Kidney glomerular epithelial cell (primary cell): ENCODE measurements at regions not wholly inside any gene's neighbourhood (a gene's known extent, or its start where the extent isn't known, plus 50 kb on each side); places are given as distances from the start of the nearest gene placed in this dataset.
"Not testable (repeated sequence)": the region's sequence is repeated elsewhere in the genome, so short reads cannot be mapped to it uniquely, and the experiment has no call there.

ENCODE experiments used
- DNase-seq: peaks from one replicate; lab custom pipeline; 2025; lab: John Stamatoyannopoulos, UW

DNA sequence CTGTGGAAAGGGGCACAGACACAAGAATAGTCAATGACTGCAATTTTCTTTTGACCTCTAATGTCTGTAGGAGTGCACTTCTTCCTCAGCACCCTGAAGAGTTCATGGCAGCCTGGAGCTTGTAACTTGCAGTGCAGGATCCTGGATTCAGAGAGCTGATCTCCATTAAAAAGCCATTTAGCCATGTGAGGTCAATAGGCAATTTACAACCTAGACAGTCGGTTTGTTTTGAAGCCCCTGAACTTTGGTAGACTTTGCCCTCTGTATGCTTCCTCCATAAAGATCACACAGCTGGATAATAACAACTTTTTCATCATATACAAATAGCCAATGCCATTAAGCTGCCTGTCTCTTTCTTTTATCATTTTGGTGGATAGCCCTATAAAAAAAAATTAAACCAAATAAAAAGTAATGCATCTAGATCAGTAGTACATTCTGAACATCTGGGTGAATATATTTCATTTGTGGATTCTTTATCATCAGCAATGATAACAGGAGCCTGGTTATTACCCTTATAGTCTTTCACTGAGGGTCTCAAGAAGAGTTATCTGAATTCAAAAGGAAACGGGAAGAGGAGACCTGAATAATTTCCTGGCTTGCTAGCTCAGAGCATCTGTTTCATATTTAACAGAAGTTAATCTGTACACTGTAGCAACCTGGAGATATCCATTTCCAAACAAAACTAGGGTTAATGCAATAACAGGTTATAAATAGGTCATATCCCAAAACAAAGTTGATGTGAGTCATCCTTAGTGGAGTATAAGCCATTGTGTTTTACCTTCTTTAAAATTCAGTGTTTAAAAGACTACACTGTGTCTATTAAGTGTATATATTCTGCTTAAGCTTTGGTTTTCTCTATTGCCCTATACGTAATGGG lies 193.8 kb upstream of the ACTBL2 start:
- DNase-seq = no peak

DNA sequence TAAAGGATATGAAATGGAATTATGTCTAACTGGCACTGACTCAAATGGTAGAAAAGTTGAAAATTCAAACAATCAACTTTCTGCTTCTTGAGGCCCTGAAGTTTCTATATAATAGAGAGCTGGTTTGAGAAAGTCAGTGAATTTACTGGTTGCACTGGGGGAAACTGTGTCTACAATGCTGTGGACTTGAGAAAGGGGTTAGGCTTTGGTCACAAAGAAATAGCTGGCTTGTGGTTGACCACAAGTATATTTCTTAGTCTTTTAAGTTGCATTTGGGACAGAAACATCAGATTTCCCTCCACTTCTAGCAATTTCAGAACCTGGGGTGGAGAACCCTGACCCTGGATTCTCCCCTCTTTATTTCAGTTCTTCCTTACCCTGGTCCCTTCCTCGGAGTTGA lies 192.6 kb upstream of the ACTBL2 start:
- no peak for DNase-seq

DNA sequence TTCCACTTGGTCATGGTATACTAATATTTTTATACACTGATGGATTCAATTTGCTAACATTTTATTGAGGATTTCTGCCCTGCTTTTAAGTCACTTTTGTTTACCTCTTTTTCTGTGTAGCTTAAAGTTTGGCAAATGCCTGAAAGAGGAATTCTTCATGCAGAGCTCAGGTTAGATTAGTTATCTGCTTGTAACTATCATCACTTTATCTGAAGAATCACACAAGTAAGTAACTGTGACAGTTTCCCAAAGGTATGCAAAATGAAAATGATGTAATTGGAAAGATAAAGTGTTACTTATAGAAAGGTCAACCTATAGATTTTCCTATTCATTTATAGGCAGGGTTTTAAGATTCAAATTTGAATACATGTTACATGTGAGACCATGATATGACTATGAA lies 188.8 kb upstream of the ACTBL2 start:
- DNase-seq = no peak

DNA sequence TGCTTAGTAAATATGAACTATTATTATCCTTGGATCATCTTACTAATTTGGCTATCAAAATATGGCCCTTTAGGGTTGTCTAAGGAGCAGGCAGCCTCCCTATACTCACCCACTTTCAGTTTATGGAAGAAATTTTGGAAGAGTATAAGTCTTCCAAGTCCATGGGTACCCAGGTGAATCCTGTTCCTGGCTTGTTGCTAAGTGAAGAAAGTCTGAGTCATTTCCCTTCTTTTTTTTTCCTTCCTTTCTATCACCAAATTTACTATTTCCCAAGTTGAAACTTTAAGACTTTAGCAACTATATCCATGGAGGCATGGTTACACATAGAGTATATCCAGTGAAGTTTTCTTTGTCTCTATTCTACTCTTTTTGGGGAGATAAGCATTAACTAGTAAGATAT lies 184.0 kb upstream of the ACTBL2 start:
- DNase-seq = no peak

DNA sequence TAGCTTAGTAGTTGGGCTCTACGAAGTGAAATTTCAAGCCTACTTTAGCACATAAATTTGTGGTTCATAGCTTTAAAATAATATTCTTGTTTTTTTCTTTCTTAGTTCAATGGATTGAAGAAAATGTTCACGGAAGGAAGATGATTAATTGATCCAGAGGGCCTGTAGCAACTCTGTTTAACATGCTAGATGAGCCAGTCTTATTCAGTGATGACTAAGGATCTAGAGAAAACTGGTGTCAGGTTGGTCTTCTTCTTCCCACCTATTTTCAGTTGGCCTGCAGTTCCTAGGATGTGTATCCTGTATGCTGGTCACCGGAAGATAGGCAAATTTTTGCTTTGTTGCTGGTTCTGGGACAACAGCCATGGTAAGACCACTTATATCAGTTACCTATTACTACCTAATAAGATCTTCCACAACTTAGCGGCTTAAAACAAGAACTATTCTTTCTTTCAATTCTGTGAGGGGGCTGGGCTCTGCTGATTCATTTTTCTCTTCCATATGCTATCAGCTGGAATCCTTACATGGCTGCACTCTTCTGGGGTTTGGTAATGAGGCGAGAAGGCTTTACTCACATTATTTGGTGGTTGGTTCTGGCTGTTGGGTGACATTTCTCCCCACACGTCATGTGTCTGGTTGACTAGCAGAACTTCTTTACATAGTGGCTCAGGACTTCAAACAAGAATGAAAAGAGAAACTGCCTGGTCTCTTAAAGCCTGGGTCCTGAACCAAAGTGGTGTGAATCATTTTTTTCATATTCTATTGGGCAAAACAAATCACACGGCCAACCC lies 182.7 kb upstream of the ACTBL2 start:
- DNase-seq = no peak

DNA sequence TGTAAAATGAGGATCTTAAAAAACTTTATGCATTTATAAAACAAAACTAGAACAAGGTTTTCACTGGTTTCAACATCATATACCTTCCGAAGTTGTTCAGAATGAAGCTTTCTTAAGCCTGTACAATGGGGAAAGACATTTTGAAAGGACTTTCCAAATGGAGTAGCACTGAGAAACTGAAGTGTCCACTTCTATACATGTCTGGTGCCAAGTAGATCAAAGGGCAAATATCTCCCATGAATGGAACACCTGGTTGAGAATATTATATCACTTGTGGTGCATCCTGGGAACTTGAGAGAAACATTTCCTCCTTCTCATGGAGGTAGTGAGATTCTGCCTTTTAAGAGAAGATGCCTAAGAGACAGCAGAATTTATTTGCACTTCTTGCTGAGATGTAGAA lies 182.1 kb upstream of the ACTBL2 start:
- no peak for DNase-seq

DNA sequence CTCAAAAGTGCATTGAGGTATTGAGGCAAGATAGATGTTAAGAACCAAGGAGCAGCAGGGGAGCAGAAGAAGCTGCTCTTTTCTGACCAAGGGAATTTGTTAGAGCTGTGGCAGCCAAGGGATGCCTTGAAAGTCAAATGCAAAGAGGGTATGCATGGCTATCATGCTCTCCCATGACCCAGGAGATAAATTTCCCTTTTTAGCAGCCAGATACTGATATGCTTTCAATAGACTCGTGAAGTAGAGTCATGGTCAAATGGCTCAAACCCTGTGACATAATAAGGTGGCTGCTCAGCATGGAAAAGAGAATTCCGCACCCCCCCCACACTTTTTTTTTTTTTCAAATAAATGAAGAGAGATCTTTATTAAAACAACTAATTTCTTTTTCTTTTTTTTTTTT lies 180.9 kb upstream of the ACTBL2 start:
- no peak for DNase-seq

DNA sequence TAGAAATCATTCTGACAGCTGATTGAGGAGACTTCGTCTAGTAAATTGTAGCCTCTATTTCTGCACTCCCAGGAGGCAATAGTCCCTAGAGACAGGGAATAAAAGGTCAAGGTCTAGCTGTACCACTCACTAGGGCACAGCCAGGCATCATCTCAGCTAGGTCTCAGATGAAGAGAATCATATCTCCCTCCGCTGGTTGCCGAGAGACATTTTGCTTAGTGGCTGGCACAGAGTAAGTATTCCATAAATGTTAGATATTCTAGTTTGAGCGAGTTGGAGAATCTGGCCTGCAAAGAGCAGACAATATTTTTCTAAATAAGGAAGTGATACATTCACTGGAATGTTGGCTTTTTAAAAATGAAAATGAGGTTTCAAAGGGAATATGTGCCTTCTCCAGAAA lies 180.4 kb upstream of the ACTBL2 start:
- no peak for DNase-seq

DNA sequence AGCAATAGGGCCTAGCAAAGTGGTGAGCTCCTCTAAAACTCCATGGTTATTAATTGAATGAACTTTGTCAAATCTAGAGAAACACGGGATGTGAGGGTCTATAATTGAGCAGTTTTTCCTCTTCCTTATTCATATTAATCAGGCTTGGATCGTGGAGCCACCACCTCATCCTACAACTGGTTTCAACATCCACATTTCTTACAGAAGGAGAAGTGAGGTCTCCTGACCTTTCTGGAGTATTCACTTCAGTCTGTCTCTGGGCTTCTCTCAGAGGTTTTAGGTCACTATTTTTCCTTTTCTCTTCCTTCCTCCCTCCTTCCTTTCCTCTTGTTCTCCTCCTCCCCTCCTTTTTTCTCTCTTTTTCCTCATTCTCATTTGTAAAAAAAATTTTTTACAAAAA lies 177.3 kb upstream of the ACTBL2 start:
- DNase-seq = no peak

DNA sequence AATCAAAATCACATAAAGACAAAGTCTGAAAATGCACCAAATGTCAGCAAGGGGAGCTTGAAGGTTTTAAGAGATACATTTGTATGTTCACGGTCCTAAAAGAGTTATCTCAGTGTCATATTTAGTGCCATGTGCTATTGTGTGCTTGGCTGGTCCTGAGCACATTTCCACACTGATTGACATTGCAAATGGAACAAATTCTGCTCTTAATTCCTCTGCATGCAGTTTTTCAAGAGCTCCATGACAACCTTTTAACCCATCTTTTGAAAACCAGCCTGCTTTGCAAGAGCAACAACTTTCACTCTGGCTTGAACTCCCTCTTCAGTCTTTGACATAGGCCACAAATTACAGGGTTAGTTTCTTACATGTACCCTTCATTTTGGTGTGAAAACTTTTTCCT lies 175.4 kb upstream of the ACTBL2 start:
- DNase-seq = no peak

DNA sequence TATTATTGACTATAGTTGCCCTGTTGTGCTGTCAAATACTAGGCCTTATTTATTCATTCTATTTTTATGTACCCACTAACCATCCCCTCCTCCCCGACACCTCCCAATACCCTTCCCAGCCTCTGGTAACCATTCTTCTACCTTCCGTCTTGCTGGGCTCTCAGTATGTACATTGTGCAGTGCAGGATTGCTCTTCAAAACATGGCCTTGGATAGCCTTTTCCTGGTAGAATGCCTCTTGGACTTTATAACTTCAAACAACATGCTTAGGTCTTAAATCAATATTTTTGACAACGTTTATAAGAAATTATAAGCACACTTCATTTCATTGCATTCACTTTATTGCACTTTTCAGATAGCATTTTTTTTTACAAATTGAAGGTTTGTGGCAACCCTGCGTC lies 172.6 kb upstream of the ACTBL2 start:
- no peak for DNase-seq

DNA sequence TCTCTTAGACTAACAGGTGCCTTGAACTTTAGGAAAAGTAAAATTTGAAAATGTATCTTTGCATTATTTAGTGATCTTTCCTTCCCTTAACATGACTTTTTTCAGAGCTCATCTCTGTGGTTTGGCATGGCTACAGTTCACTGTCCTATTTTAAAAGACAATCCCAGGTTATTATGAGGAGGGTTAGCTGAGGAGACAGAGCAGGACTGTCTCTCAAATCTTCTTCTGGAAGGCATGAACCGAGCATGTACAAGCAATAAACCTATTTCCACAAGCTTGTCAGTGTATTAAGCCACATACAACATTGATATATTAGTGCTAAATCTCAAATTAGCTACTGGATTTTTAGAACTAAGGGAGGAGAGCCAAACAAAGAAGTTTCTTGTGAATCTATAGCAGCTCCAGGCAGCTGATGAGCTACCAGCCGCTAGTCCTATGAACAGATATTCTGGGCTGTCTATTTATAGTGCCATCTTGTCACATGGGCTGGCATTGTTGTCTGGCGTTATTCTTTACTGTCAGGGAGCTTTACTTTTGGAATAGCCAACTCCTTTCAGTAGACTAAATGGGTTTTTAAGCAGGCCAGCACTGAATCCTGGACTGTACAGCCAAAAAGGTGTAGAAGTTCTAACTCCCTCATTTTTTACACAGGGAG lies 171.2 kb upstream of the ACTBL2 start:
- DNase-seq = no peak

DNA sequence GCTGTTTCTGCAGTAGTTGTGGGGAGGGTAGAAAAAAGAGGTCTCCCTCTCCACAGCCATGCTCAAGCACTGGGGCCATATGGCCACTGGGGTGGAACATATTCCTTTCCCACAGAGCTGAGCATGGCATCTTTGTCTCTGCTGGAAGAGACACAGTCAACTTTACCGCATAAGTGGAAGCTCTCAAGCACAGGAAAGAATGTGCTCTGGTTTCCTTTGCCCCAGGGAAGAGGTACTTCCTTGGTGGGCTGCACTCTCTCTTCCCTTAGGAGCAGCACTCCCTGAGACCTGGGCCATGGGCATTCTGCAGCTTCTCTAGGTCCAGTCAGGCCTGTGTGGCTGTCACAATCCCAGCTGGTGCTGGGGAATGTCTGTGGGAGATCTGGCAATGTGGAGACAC lies 168.5 kb upstream of the ACTBL2 start:
- DNase-seq = no peak

DNA sequence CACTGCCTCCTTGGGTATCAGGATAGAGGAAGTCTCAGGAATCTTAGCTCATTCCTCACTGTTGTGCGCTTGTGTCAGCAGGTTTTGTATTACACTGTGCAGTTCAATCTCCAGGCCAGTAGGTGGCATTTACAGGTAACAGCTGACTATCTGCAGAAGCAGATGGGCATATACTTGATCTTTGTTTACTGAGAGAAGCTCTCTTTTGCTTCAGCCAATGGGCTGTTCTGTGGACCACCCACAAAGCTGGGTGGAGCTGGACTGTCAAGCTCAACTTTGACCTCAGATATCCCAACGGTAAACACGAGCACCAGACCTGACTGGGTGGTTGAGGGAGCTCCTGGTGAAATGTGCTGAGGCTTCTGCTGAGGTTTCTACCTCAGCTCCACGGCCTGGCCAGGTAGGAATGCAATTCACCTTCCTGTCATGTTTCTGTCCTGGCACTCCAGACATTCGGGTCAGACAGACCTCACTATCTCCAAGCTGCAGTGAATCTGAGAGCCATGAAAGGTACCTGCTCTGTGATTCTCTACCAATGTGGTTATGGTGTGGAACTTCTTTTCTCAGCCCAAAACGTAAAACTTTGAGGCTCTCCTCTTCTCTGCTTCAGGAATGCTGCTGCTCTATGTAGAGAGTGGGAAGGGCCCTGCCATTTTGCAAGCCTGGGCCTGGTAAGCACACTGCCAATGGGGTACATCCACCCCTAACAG lies 167.9 kb upstream of the ACTBL2 start:
- DNase-seq = peak; percentile 74

DNA sequence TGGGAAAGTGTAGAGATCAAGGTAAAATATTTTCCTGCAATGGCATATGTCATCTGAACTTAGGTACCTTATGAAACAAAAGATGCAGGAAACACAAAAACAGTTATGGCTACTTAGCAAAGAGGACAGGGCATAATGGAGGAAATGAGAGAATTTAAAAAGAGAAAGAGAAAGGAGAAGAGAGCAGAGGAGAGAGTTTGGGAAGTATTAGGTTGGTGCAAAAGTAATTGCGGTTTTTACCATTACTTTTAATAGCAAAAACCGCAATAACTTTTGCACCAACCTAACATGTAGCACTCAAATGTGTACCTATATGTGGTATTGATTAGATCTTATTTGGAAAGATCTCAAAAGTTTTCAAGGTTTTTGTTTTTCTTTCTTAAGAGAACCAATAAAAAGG lies 160.1 kb upstream of the ACTBL2 start:
- DNase-seq = no peak

DNA sequence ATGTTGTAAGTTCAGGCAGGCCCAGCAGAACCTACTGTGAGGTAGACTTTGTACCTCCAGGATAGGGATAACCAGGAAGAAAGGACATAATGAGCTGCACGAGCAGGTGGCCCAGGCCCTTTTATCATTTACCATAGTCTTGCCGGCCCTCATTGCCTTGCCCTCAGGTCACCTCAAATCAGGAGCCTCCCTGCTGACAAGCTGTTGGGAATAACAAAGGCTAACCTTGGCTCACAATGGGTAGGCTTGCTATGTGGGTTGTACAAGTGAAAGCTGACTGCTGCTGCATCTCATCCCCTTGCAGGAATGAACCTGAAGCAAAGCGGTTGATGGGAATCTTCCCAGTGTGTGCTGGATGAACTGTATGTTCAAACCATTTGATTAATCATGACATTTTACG lies 159.5 kb upstream of the ACTBL2 start:
- DNase-seq = no peak

DNA sequence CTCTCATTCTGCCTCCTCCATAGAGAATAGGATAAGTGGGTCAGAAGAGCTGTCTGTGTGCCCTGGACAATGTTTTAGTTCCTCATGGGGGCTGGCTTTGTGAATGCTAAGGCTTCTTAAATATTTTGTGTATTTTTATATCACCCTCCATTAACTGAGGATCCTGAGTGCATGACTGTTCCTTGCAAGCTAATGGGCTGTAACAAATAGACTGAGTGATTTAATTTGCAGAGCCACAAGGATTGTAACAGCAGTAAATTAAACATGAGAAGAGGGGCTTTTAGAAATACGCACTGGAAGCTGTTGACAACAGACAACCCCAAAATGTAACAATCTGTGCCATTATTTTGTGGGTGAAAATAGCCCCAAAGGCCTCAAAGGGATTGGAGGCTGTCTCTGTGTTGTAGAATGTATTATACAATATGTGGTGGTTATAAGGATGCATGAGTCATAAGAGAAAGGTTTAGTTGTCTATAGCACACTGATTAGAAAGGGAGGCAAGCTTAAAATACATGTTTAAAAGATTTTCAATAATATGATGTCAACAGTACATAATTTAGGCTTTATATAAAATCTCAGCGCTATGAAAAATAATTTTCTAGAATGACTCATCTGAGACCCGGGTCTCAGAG lies 152.7 kb upstream of the ACTBL2 start:
- no peak for DNase-seq

DNA sequence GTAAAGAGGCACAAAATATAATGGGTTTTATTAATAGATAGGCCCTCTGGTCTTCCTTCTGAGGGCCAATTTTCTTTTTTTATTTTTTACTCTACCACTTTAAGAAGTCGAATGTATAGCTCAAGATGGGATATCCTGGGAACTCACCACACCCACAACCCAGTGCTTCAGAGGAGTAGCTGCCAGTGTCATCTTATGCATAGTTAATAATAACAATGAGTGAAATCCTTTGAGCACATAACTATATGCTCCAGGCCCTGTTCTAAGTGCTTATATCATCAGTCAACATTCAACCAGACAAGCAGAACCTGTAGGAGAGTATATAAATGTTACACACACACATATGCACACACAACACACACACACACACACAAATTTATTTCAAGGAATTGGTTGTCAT lies 150.3 kb upstream of the ACTBL2 start:
- DNase-seq = no peak

DNA sequence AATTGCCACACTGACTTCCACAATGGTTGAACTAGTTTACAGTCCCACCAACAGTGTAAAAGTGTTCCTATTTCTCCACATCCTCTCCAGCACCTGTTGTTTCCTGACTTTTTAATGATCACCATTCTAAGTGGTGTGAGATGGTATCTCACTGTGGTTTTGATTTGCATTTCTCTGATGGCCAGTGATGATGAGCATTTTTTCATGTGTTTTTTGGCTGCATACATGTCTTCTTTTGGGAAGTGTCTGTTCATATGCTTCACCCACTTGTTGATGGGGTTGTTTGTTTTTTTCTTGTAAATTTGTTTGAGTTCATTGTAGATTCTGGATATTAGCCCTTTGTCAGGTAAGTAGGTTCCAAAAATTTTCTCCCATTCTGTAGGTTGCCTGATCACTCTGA lies 148.5 kb upstream of the ACTBL2 start:
- not testable (repeated sequence) for DNase-seq

DNA sequence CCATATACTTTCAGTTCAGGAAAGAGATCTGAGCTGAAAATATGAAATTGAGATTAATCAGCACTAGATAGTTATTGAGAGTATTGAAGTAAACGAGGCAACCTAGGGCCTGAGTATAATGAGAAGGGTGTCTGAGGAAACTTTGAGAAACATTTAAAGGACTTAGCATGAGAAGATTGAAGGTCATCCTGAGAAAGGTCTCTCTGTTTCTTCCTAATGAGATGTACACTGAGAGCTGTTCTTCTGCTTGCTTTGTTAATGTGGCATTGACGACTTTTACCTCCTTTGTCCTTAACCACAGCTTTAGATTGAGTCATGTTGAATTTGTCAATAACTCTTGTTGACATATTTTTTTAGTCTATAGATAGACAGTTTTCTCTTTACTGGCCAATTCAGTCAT lies 145.1 kb upstream of the ACTBL2 start:
- no peak for DNase-seq

DNA sequence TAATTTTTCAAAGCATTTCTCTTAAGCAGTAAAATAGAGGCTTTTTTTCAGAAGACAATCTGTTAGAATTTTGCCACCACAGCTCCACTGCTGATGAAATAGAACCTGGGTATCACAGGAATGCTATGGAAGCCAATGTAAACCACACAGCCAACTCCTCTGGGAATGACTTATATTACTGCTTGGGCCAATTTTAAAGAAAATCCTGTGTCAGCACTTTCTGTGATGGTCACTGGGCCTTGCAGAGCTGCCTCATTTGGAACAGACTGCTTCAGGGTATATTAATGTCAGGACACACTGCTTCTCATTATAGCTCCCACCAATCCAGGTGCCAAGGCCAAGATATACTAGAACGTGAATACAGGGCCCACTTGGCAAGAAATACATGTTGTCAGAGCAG lies 144.1 kb upstream of the ACTBL2 start:
- no peak for DNase-seq

DNA sequence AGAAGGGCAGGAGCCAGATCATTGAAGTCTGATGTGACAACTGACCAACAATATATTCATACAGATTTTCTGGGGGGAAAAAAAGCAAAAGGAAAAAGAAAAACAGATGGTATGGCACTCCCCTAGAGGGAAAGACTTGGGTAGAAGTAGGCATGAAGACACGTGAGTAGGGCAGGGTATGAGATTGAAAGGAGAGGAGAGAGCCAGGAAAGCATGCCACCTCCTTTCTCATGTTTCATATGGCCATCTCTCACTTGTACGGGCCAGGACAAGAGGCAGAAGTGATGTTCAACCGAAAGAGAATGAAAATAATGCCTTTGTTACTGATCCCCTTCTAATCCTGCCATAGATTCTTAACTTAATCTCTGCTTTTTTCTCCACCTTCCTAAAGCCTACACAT lies 139.0 kb upstream of the ACTBL2 start:
- DNase-seq = no peak
